ENCODE measurements at regions not wholly inside any gene's neighbourhood (a gene's known extent, or its start where the extent isn't known, plus 50 kb on each side); places are given as distances from the start of the nearest gene placed in this dataset.
"Not testable (repeated sequence)": the region's sequence is repeated elsewhere in the genome, so short reads cannot be mapped to it uniquely, and the experiment has no call there.

- Mint-ChIP-seq H3K4me3 (ENCODE audit: unreplicated experiment) (no peak overlapping the region), H3K4me1 (ENCODE audit: low read depth, unreplicated experiment) (no peaks in the 10 kb centered on the region), H3K27me3 (ENCODE audit: unreplicated experiment) (no peaks in the 10 kb centered on the region), H3K27ac (ENCODE audit: unreplicated experiment) (no peak overlapping the region), H3K9me3 (ENCODE audit: unreplicated experiment) (no peaks in the 10 kb centered on the region), H3K36me3 (ENCODE audit: unreplicated experiment) (no peaks in the 10 kb centered on the region)
- no peak for TF ChIP-seq CTCF (IDR thresholded peaks at IDR 0.05; ENCODE audit: partially characterized antibody, unreplicated experiment)
- no peak for DNase-seq
These were observed 86.2 kb upstream of the OR9Q1 start for GRCh38 chr11:57937431-57937830.

- Mint-ChIP-seq H3K27me3 (ENCODE audit: unreplicated experiment) (no peaks in the 10 kb centered on the region), H3K4me3 (ENCODE audit: unreplicated experiment) (no peak overlapping the region), H3K36me3 (ENCODE audit: unreplicated experiment) (no peaks in the 10 kb centered on the region), H3K27ac (ENCODE audit: unreplicated experiment) (no peak overlapping the region), H3K9me3 (ENCODE audit: unreplicated experiment) (no peaks in the 10 kb centered on the region), H3K4me1 (ENCODE audit: low read depth, unreplicated experiment) (no peaks in the 10 kb centered on the region)
- DNase-seq = no peak
- no peak for TF ChIP-seq CTCF (IDR thresholded peaks at IDR 0.05; ENCODE audit: partially characterized antibody, unreplicated experiment)
These were observed 85.3 kb upstream of the OR9Q1 start for GRCh38 chr11:57938351-57938750.

GRCh38 chr11:57940044-57940756, 83.5 kb upstream of the OR9Q1 start:
- Mint-ChIP-seq H3K27ac (ENCODE audit: unreplicated experiment) (no peak overlapping the region), H3K4me3 (ENCODE audit: unreplicated experiment) (no peak overlapping the region), H3K27me3 (ENCODE audit: unreplicated experiment) (no peaks in the 10 kb centered on the region), H3K36me3 (ENCODE audit: unreplicated experiment) (peaks cover 5% of the 10 kb centered on the region), H3K9me3 (ENCODE audit: unreplicated experiment) (no peaks in the 10 kb centered on the region), H3K4me1 (ENCODE audit: low read depth, unreplicated experiment) (no peaks in the 10 kb centered on the region)
- TF ChIP-seq CTCF (IDR thresholded peaks at IDR 0.05; ENCODE audit: partially characterized antibody, unreplicated experiment) = no peak
- DNase-seq = no peak

GRCh38 chr11:57941875-57942274, 81.8 kb upstream of the OR9Q1 start:
- no peak for DNase-seq
- no peak overlapping the region for H3K27ac Mint-ChIP-seq (ENCODE audit: unreplicated experiment)
- H3K4me3 Mint-ChIP-seq (ENCODE audit: unreplicated experiment) = no peak overlapping the region
- H3K9me3 Mint-ChIP-seq (ENCODE audit: unreplicated experiment) = peaks cover 2% of the 10 kb centered on the region
- peaks cover 6% of the 10 kb centered on the region for H3K27me3 Mint-ChIP-seq (ENCODE audit: unreplicated experiment)
- TF ChIP-seq CTCF (IDR thresholded peaks at IDR 0.05; ENCODE audit: partially characterized antibody, unreplicated experiment) = no peak
- H3K4me1 Mint-ChIP-seq (ENCODE audit: low read depth, unreplicated experiment) = no peaks in the 10 kb centered on the region
- peaks cover 5% of the 10 kb centered on the region for H3K36me3 Mint-ChIP-seq (ENCODE audit: unreplicated experiment)

GRCh38 chr11:57942808-57943207, 80.9 kb upstream of the OR9Q1 start:
- TF ChIP-seq CTCF (IDR thresholded peaks at IDR 0.05; ENCODE audit: partially characterized antibody, unreplicated experiment) = no peak
- no peaks in the 10 kb centered on the region for H3K4me1 Mint-ChIP-seq (ENCODE audit: low read depth, unreplicated experiment)

GRCh38 chr11:57943766-57944165, 79.9 kb upstream of the OR9Q1 start:
- H3K4me3 Mint-ChIP-seq (ENCODE audit: unreplicated experiment); H3K9me3 Mint-ChIP-seq (ENCODE audit: unreplicated experiment); DNase-seq; H3K4me1 Mint-ChIP-seq (ENCODE audit: low read depth, unreplicated experiment); H3K27ac Mint-ChIP-seq (ENCODE audit: unreplicated experiment); H3K36me3 Mint-ChIP-seq (ENCODE audit: unreplicated experiment); H3K27me3 Mint-ChIP-seq (ENCODE audit: unreplicated experiment): not testable (repeated sequence)

More at GRCh38 chr11:57942808-57943207, 80.9 kb upstream of the OR9Q1 start:
- H3K27ac Mint-ChIP-seq (ENCODE audit: unreplicated experiment) = peak overlapping the region; percentile 44
- H3K4me3 Mint-ChIP-seq (ENCODE audit: unreplicated experiment) = no peak overlapping the region
- peaks cover 2% of the 10 kb centered on the region for H3K9me3 Mint-ChIP-seq (ENCODE audit: unreplicated experiment)
- DNase-seq = no peak
- H3K36me3 Mint-ChIP-seq (ENCODE audit: unreplicated experiment) = peaks cover 5% of the 10 kb centered on the region
- H3K27me3 Mint-ChIP-seq (ENCODE audit: unreplicated experiment) = peaks cover 6% of the 10 kb centered on the region

All from glutamatergic neuron (in vitro differentiated cells).